ENCODE measurements at regions not wholly inside any gene's neighbourhood (a gene's known extent, or its start where the extent isn't known, plus 50 kb on each side); places are given as distances from the start of the nearest gene placed in this dataset.

- TF ChIP-seq CTCF (IDR thresholded peaks at IDR 0.05) (no peak), EP300 (IDR thresholded peaks at IDR 0.05) (no peak), POLR2A (IDR thresholded peaks at IDR 0.05) (no peak)
Measured at GRCh38 chr5:1966461-1966860, 83.7 kb upstream of the IRX4 start.
